C4-2B (cell line): ENCODE measurements at regions not wholly inside any gene's neighbourhood (a gene's known extent, or its start where the extent isn't known, plus 50 kb on each side); places are given as distances from the start of the nearest gene placed in this dataset.

Experiments
- CTCF ChIP-seq: fragments of 450-650 bp; conservative IDR thresholded peaks from 2 replicates; pipeline ENCODE4 v1.5.1; 2017; ENCODE audit warnings: mild to moderate bottlenecking
- ZFX ChIP-seq: fragments of 450-650 bp; IDR thresholded peaks from 2 replicates; pipeline ENCODE4 v1.6.1; 2017

DNA sequence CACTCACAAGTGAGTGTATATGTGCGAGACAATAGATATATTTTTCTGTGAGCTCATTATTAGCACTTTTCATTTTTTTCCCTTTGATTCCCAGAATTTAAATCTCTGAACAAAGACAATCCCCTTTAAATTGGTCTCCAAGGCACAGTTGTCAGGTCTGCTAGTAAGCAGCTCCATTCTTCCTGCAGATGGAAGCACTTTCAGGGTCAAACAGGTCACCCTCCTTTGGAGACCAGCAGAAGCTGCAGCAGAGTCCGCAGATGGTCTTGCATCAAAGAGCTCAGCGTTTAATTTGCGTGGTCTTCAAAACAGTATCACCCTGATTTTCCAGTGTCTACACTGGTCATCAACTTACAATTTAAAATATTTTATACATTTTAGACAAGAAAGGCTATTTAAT lies 543.8 kb downstream of the ARL4A start:
- TF ChIP-seq CTCF: no peak
- no peak for TF ChIP-seq ZFX
